ENCODE measurements at regions not wholly inside any gene's neighbourhood (a gene's known extent, or its start where the extent isn't known, plus 50 kb on each side); places are given as distances from the start of the nearest gene placed in this dataset.
A peak's percentile ranks its signal among the peaks of the same experiment; 100 is the strongest.

DNA sequence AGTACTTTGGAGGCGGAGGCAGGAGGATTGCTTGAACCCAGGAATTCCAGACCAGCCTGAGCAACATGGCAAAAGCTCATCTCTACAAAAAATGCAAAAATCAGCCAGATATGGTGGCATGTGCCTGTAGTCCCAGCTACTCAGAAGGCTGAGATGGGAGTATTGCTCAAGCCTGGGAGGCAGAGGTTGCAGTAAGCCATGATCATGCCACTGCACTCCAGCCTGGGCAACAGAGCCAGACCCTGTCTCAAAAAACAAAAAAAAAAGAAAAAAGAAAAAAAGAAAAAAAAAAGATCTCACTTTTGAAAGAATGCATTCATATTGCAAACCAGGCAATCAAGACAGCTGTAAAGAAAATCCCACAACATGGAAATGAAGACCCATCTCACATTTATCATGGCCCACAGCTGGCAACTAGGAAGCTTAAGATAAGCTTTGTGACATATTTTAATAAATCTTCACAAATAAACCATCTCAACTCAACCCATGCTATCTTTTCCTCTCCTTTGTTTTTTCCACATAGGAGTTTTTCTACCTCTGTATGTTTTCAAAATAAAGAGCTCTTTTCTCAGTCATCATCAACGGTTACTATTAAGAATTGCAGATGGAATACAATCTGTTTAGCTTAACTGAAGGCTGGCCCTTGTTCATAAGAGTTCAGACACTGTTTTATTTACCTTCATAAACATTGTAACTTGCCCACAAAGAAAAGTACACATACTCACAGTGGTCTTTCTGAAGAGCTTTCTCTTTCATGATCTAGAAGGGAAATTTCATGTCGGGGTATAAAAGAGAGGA lies 137.0 kb downstream of the MREG start:
- Histone ChIP-seq H3K79me2 (ENCODE audit: low read length) (no peaks in the 10 kb centered on the region), H3K4me3 (ENCODE audit: low read length) (no peak overlapping the region), H3K27ac (ENCODE audit: low read length) (no peak overlapping the region), H4K20me1 (ENCODE audit: low read length) (no peaks in the 10 kb centered on the region), H3K4me1 (ENCODE audit: insufficient read depth, low read length) (peaks cover 44% of the 10 kb centered on the region), H3K27me3 (ENCODE audit: low read length) (no peaks in the 10 kb centered on the region), H3K9me2 (replicated peaks; ENCODE audit: low read length) (no peaks in the 10 kb centered on the region), H3F3A (ENCODE audit: low read length, unreplicated experiment) (no peaks in the 10 kb centered on the region), H3K4me2 (ENCODE audit: low read length) (no peak overlapping the region), H3K9ac (ENCODE audit: low read length) (no peak overlapping the region), H2AFZ (ENCODE audit: low read length) (no peak overlapping the region), H3K9me3 (ENCODE audit: low read length) (no peaks in the 10 kb centered on the region), H3K36me3 (ENCODE audit: low read depth, low read length) (no peaks in the 10 kb centered on the region)
- ChIA-PET CTCF (no interaction called here), POLR2A (ENCODE audit: unreplicated experiment) (no interaction called here)
- TF ChIP-seq EZH2phosphoT487 (IDR thresholded peaks at IDR 0.05; ENCODE audit: borderline replicate concordance, low read length) (no peak), EZH2 (IDR thresholded peaks at IDR 0.05; ENCODE audit: low read length, unreplicated experiment) (no peak)
- TF ChIP-seq, protein P1, sequence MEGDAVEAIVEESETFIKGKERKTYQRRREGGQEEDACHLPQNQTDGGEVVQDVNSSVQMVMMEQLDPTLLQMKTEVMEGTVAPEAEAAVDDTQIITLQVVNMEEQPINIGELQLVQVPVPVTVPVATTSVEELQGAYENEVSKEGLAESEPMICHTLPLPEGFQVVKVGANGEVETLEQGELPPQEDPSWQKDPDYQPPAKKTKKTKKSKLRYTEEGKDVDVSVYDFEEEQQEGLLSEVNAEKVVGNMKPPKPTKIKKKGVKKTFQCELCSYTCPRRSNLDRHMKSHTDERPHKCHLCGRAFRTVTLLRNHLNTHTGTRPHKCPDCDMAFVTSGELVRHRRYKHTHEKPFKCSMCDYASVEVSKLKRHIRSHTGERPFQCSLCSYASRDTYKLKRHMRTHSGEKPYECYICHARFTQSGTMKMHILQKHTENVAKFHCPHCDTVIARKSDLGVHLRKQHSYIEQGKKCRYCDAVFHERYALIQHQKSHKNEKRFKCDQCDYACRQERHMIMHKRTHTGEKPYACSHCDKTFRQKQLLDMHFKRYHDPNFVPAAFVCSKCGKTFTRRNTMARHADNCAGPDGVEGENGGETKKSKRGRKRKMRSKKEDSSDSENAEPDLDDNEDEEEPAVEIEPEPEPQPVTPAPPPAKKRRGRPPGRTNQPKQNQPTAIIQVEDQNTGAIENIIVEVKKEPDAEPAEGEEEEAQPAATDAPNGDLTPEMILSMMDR (conservative IDR thresholded peaks at IDR 0.05; ENCODE audit: low read depth, low read length): no peak
- no peak for ATAC-seq
- no peak for DNase-seq
- intact Hi-C loops (cut with micrococcal nuclease): loop anchor here (5.0 kb wide), 1 partner anchor 84 kb away; no protein-coding TSS in a partner anchor
- BruUV-seq (replicated peaks): no TSS peak

DNA sequence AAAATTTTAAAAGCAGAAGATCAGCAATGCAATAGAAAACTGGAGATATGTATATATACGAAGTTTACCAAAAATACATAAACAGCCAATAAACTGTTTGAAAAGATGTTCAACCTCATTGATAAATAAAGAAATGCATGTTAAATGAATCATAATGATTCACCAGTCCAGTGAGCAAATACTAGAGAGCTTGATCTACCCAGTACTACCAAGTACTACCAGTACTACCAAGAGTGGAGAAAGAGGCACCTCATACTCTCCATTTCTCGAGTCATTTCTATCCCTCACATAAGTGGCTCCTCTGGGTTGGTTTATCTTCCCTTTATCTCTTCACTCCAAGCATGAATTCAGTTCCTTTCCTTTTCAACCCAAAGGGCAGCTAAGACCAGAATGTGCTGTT lies 138.9 kb downstream of the MREG start:
- peak; percentile 78 for ATAC-seq
- intact Hi-C loops (cut with micrococcal nuclease): no loop called here
- ChIA-PET CTCF (interaction anchor here (0.5 kb wide), 1 partner anchor 354 kb away, joined by 3 read pairs; no protein-coding TSS in a partner anchor), POLR2A (ENCODE audit: unreplicated experiment) (interaction anchor here (0.6 kb wide), 1 partner anchor 181 kb away, joined by 4 read pairs; no protein-coding TSS in a partner anchor)
- Histone ChIP-seq H3K9me3 (ENCODE audit: low read length) (no peaks in the 10 kb centered on the region), H3K9me2 (replicated peaks; ENCODE audit: low read length) (no peaks in the 10 kb centered on the region), H3F3A (ENCODE audit: low read length, unreplicated experiment) (no peaks in the 10 kb centered on the region), H3K4me3 (ENCODE audit: low read length) (no peak overlapping the region), H3K4me1 (ENCODE audit: insufficient read depth, low read length) (peaks cover 31% of the 10 kb centered on the region), H2AFZ (ENCODE audit: low read length) (no peak overlapping the region), H3K79me2 (ENCODE audit: low read length) (no peaks in the 10 kb centered on the region), H3K27ac (ENCODE audit: low read length) (no peak overlapping the region), H3K9ac (ENCODE audit: low read length) (no peak overlapping the region), H3K27me3 (ENCODE audit: low read length) (no peaks in the 10 kb centered on the region), H3K36me3 (ENCODE audit: low read depth, low read length) (no peaks in the 10 kb centered on the region), H3K4me2 (ENCODE audit: low read length) (peak overlapping the region; percentile 48), H4K20me1 (ENCODE audit: low read length) (no peaks in the 10 kb centered on the region)
- BruUV-seq (replicated peaks): no TSS peak
- no peak for TF ChIP-seq EZH2phosphoT487 (IDR thresholded peaks at IDR 0.05; ENCODE audit: borderline replicate concordance, low read length)
- TF ChIP-seq, protein P1 (conservative IDR thresholded peaks at IDR 0.05; ENCODE audit: low read depth, low read length): no peak
- no peak for TF ChIP-seq EZH2 (IDR thresholded peaks at IDR 0.05; ENCODE audit: low read length, unreplicated experiment)
- peak; percentile 79 for DNase-seq

DNA sequence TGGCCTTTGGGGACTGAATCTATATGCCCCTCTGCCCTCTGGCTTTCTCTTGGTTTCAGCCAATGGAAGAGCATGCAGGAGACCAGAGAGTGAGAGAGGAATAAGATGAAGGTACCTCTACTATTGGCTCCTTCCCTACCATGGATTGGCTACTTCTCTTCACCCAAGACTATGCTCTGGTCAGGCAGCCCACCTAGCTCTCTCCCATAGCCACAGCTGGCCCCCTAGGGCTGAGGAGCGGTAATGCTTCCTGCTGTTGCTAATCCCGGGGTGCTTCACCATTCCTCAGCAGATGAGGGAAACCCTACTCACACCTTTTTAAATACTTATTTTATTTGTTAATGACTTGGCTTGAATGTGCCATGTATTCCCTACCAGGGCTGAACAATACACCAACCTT lies 142.4 kb downstream of the MREG start:
- H3K79me2 ChIP-seq (ENCODE audit: low read length): no peaks in the 10 kb centered on the region
- no peak overlapping the region for H3K27ac ChIP-seq (ENCODE audit: low read length)
- no peaks in the 10 kb centered on the region for H3K9me2 ChIP-seq (replicated peaks; ENCODE audit: low read length)
- H3K9ac ChIP-seq (ENCODE audit: low read length): no peak overlapping the region
- no peaks in the 10 kb centered on the region for H3K27me3 ChIP-seq (ENCODE audit: low read length)
- no peaks in the 10 kb centered on the region for H3K36me3 ChIP-seq (ENCODE audit: low read depth, low read length)
- no peaks in the 10 kb centered on the region for H3K9me3 ChIP-seq (ENCODE audit: low read length)
- DNase-seq (peak; percentile 32), ATAC-seq (peak; percentile 17; the same call in 1 of the 2 replicates)
- no TSS peak for BruUV-seq (replicated peaks)
- no peaks in the 10 kb centered on the region for H3F3A ChIP-seq (ENCODE audit: low read length, unreplicated experiment)
- POLR2A ChIA-PET (ENCODE audit: unreplicated experiment): interaction anchor here (0.7 kb wide), 1 partner anchor 278 kb away, joined by 6 read pairs; no protein-coding TSS in a partner anchor
- H3K4me3 ChIP-seq (ENCODE audit: low read length): no peak overlapping the region
- TF ChIP-seq EZH2phosphoT487 (IDR thresholded peaks at IDR 0.05; ENCODE audit: borderline replicate concordance, low read length) (no peak), EZH2 (IDR thresholded peaks at IDR 0.05; ENCODE audit: low read length, unreplicated experiment) (no peak)
- TF ChIP-seq, protein P1 (conservative IDR thresholded peaks at IDR 0.05; ENCODE audit: low read depth, low read length): peak; percentile 58
- intact Hi-C loops (cut with micrococcal nuclease): no loop called here
- H3K4me1 ChIP-seq (ENCODE audit: insufficient read depth, low read length): peaks cover 15% of the 10 kb centered on the region
- no peak overlapping the region for H2AFZ ChIP-seq (ENCODE audit: low read length)
- no peaks in the 10 kb centered on the region for H4K20me1 ChIP-seq (ENCODE audit: low read length)
- H3K4me2 ChIP-seq (ENCODE audit: low read length): no peak overlapping the region
- CTCF ChIA-PET: interaction anchor here (0.6 kb wide), 1 partner anchor 363 kb away, joined by 3 read pairs; no protein-coding TSS in a partner anchor
